Endodermal cell (in vitro differentiated cells): ENCODE measurements at regions not wholly inside any gene's neighbourhood (a gene's known extent, or its start where the extent isn't known, plus 50 kb on each side); places are given as distances from the start of the nearest gene placed in this dataset.

Source experiments
- DNase-seq: peaks from one replicate; pipeline ENCODE4 v3.0.0-alpha.2; 2017
- H3K27ac ChIP-seq: 2 replicates; pipeline ENCODE4 v1.5.1; 2013; ENCODE audit warnings: mild to moderate bottlenecking, low read depth, low read length, moderate library complexity
- H3K27me3 ChIP-seq: 2 replicates; pipeline ENCODE4 v1.6.1; 2013; ENCODE audit warnings: mild to moderate bottlenecking, low read length, moderate library complexity; ENCODE audit not compliant: insufficient read depth, control insufficient read depth, poor library complexity, severe bottlenecking
- H3K36me3 ChIP-seq: 2 replicates; pipeline ENCODE4 v1.7.0; 2013; ENCODE audit warnings: mild to moderate bottlenecking, low read length, moderate library complexity; ENCODE audit not compliant: control insufficient read depth, insufficient read depth
- H3K4me1 ChIP-seq: one replicate; pipeline ENCODE4 v1.7.0; 2013; ENCODE audit warnings: low read length; ENCODE audit not compliant: control insufficient read depth, insufficient read depth
- H3K4me3 ChIP-seq: 2 replicates; pipeline ENCODE4 v1.5.1; 2013; ENCODE audit warnings: mild to moderate bottlenecking, low read length, moderate library complexity
- H3K9ac ChIP-seq: 2 replicates; pipeline ENCODE4 v1.6.1; 2013; ENCODE audit warnings: mild to moderate bottlenecking, low read length, moderate library complexity; ENCODE audit not compliant: poor library complexity, severe bottlenecking; ENCODE audit errors: extremely low read depth
- H3K9me3 ChIP-seq: 2 replicates; pipeline ENCODE4 v1.6.1; 2013; ENCODE audit warnings: mild to moderate bottlenecking, low read length, moderate library complexity; ENCODE audit not compliant: control insufficient read depth
- H3K27ac Mint-ChIP-seq: 2 replicates; pipeline ENCODE4 v1.8.0; 2020; ENCODE audit warnings: mixed read lengths
- H3K27me3 Mint-ChIP-seq: 2 replicates; pipeline ENCODE4 v1.8.0; 2021; ENCODE audit warnings: mild to moderate bottlenecking, mixed read lengths; ENCODE audit not compliant: insufficient read depth
- H3K36me3 Mint-ChIP-seq: 2 replicates; pipeline ENCODE4 v1.8.0; 2020; ENCODE audit warnings: low read depth, mixed read lengths
- H3K4me1 Mint-ChIP-seq: 2 replicates; pipeline ENCODE4 v1.8.0; 2020; ENCODE audit warnings: mixed read lengths
- H3K4me3 Mint-ChIP-seq: 2 replicates; pipeline ENCODE4 v1.8.0; 2020; ENCODE audit warnings: mild to moderate bottlenecking, moderate library complexity, mixed read lengths
- H3K9me3 Mint-ChIP-seq: 2 replicates; pipeline ENCODE4 v1.8.0; 2020; ENCODE audit warnings: mild to moderate bottlenecking, mixed read lengths
- CTCF ChIP-seq: fragments of 200-600 bp; sonication (generic); conservative IDR thresholded peaks from 2 replicates; pipeline ENCODE4 v1.5.0; 2021; ENCODE audit warnings: antibody characterized with exemption, mild to moderate bottlenecking
- WGBS, 2 experiments: methylation state at CpG; one replicate each; pipeline versions ENCODE4 v1.1.5 to v1.1.7; 2013; ENCODE audit warnings: missing lambda C conversion rate in 2 of 2, mixed read lengths in 1 of 2; ENCODE audit not compliant: insufficient coverage in 1 of 2, insufficient read length in 1 of 2; 5-methylcytosine and 5-hydroxymethylcytosine counted together

- H3K27me3 Mint-ChIP-seq, result no peaks in the 10 kb centered on the region
- no peak for DNase-seq
- no peak overlapping the region for H3K9ac ChIP-seq
- no peak for TF ChIP-seq CTCF
- H3K36me3 Mint-ChIP-seq, result no peaks in the 10 kb centered on the region
- H3K27ac ChIP-seq, result no peak overlapping the region
- no peak overlapping the region for H3K4me3 Mint-ChIP-seq
- no peak overlapping the region for H3K4me3 ChIP-seq
- H3K36me3 ChIP-seq, result no peaks in the 10 kb centered on the region
- no peaks in the 10 kb centered on the region for H3K4me1 Mint-ChIP-seq
- no peaks in the 10 kb centered on the region for H3K9me3 ChIP-seq
- H3K27me3 ChIP-seq, result no peaks in the 10 kb centered on the region
- no peaks in the 10 kb centered on the region for H3K9me3 Mint-ChIP-seq
- H3K27ac Mint-ChIP-seq, result no peak overlapping the region
- WGBS, 2 experiments, result 94% methylated on average over 5 to 7 of the region's 7 CpGs
- no peaks in the 10 kb centered on the region for H3K4me1 ChIP-seq
These were observed 533.1 kb upstream of the TENM3 start for GRCh38 chr4:181710143-181710542.

GRCh38 chr4:181711387-181711786 lies 531.8 kb upstream of the TENM3 start:
- Mint-ChIP-seq H3K27me3 (no peaks in the 10 kb centered on the region), H3K4me1 (no peaks in the 10 kb centered on the region), H3K9me3 (no peaks in the 10 kb centered on the region)

GRCh38 chr4:181728305-181728966 lies 514.8 kb upstream of the TENM3 start:
- peaks cover 7% of the 10 kb centered on the region for H3K9me3 ChIP-seq
- no peak overlapping the region for H3K9ac ChIP-seq
- H3K27ac ChIP-seq, result no peak overlapping the region
- no peak for TF ChIP-seq CTCF
- H3K4me1 Mint-ChIP-seq, result no peaks in the 10 kb centered on the region
- no peak for DNase-seq
- H3K27me3 ChIP-seq, result no peaks in the 10 kb centered on the region
- no peak overlapping the region for H3K4me3 Mint-ChIP-seq
- WGBS, 2 experiments, result 71 to 81% methylated on average over 3 to 4 of the region's 5 CpGs
- H3K36me3 Mint-ChIP-seq, result peaks cover 1% of the 10 kb centered on the region
- H3K4me1 ChIP-seq, result no peaks in the 10 kb centered on the region
- H3K36me3 ChIP-seq, result no peaks in the 10 kb centered on the region
- no peak overlapping the region for H3K27ac Mint-ChIP-seq
- peaks cover 3% of the 10 kb centered on the region for H3K9me3 Mint-ChIP-seq
- no peak overlapping the region for H3K4me3 ChIP-seq
- no peaks in the 10 kb centered on the region for H3K27me3 Mint-ChIP-seq

More at GRCh38 chr4:181711387-181711786, 531.8 kb upstream of the TENM3 start:
- no peaks in the 10 kb centered on the region for H3K4me1 ChIP-seq
- Mint-ChIP-seq H3K4me3 (no peak overlapping the region), H3K36me3 (no peaks in the 10 kb centered on the region), H3K27ac (no peak overlapping the region)
- no peaks in the 10 kb centered on the region for H3K27me3 ChIP-seq
- 85 to 86% methylated on average over 1 of the region's 1 CpG for WGBS, 2 experiments
- no peaks in the 10 kb centered on the region for H3K9me3 ChIP-seq
- H3K27ac ChIP-seq, result no peak overlapping the region
- no peak for DNase-seq
- H3K4me3 ChIP-seq, result no peak overlapping the region
- no peak for TF ChIP-seq CTCF
- no peak overlapping the region for H3K9ac ChIP-seq
- H3K36me3 ChIP-seq, result no peaks in the 10 kb centered on the region
